ENCODE measurements at regions not wholly inside any gene's neighbourhood (a gene's known extent, or its start where the extent isn't known, plus 50 kb on each side); places are given as distances from the start of the nearest gene placed in this dataset.

DNA sequence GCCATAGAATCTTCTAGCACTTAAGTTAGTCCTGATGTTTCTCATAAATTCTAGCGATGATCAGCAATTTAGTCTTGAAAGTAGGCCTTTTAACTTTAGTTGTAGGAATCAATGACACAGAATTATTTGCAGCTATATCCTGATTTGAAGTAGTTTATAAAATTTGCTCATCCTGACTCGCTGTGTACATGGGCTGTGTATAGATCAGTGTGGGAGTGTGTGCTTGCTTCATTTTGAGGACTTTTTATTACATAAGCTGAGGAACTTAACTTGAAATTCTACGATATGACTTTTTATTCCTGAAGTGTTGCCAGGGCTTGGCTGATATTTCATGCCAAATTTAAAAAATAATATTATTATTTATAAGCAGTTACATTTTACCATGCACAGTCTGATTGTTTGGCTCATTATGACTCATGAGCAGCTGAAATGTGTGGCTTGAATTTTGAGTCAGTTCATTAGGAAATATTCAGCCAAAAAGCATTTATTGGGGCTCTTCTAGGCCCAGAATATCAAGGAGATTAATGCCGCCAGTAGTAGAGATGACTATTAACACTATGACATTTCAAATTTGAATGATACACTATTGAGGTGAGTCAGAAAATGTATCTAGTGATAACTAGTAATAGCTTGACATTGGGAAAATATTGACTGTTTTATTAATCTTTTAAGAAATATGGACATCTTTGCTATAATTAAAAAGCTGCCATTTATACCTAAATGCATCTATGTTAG lies 128.9 kb upstream of the LIMCH1 start:
- Mint-ChIP-seq H3K27me3 (ENCODE audit: low read depth) (no peaks in the 10 kb centered on the region), H3K4me3 (no peak overlapping the region), H3K4me1 (peaks cover 48% of the 10 kb centered on the region), H3K9me3 (no peaks in the 10 kb centered on the region), H3K36me3 (no peaks in the 10 kb centered on the region), H3K27ac (no peak overlapping the region)
- no peak for TF ChIP-seq CTCF (IDR thresholded peaks at IDR 0.05; ENCODE audit: unreplicated experiment)
- DNase-seq (ENCODE audit: low spot score in 2 of 2, unreplicated experiment in 2 of 2) = no peak

DNA sequence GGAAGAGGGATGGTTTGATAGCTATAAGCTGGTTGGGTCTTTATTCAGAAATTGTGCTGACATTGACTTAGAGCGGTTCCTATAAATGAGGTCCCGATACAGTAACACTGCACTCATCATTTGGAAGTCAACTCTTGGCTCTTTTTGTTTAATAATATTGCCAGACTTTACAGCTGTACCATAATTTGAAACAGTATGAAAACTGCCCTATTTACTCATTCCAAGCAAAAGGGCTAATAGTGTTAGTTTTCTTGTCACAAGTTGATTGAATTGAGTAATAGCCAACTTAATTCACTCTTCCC lies 128.4 kb upstream of the LIMCH1 start:
- Mint-ChIP-seq H3K9me3 (no peaks in the 10 kb centered on the region), H3K4me3 (no peak overlapping the region), H3K36me3 (no peaks in the 10 kb centered on the region), H3K27me3 (ENCODE audit: low read depth) (no peaks in the 10 kb centered on the region), H3K4me1 (peaks cover 53% of the 10 kb centered on the region), H3K27ac (no peak overlapping the region)
- DNase-seq (ENCODE audit: low spot score in 2 of 2, unreplicated experiment in 2 of 2) = no peak
- TF ChIP-seq CTCF (IDR thresholded peaks at IDR 0.05; ENCODE audit: unreplicated experiment) = no peak

DNA sequence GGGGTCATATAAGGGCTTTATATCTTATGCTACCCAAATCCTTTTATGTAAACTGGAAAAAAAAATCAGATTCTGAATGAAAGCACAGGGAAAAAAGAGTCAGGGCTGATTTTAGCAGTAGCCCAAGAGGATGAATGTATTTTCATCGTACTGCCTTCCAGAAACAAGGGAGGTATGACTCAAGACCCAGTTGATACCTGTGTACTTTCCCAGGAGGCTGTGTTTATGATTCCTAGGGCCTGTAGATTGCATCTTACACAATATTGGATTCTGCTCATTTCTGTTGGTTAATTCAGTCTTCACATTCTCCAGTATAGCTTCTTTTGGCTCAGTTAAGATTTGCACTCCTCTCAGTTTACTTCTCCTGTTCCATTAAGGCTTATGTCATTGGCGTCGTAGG lies 127.9 kb upstream of the LIMCH1 start:
- Mint-ChIP-seq H3K9me3 (no peaks in the 10 kb centered on the region), H3K36me3 (no peaks in the 10 kb centered on the region), H3K27me3 (ENCODE audit: low read depth) (no peaks in the 10 kb centered on the region), H3K4me3 (no peak overlapping the region), H3K4me1 (peaks cover 53% of the 10 kb centered on the region), H3K27ac (no peak overlapping the region)
- no peak for TF ChIP-seq CTCF (IDR thresholded peaks at IDR 0.05; ENCODE audit: unreplicated experiment)
- DNase-seq (ENCODE audit: low spot score in 2 of 2, unreplicated experiment in 2 of 2) = no peak

- H3K36me3 Mint-ChIP-seq = no peaks in the 10 kb centered on the region
- TF ChIP-seq CTCF (IDR thresholded peaks at IDR 0.05; ENCODE audit: unreplicated experiment) = no peak
- no peak for DNase-seq (ENCODE audit: low spot score in 2 of 2, unreplicated experiment in 2 of 2)
Measured at GRCh38 chr4:41413670-41414411, 124.1 kb upstream of the LIMCH1 start.

DNA sequence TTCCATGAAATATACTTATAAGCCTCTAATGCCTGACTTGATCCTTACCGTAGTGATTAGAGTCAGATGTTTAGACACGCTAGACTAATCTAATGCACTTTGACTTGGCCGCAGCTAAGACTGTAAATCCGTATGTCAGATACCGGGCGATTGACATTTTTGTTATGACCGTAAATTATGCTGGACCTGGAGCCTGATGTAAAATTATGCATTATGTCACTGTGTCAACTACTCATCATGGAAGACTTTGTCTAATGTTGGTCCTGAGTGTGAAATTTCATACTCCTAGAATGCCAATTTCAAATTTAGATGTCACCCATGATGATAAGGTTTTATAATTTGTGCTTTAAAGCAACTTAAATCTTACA lies 123.6 kb upstream of the LIMCH1 start:
- Mint-ChIP-seq H3K9me3 (no peaks in the 10 kb centered on the region), H3K27me3 (ENCODE audit: low read depth) (no peaks in the 10 kb centered on the region), H3K4me1 (peaks cover 40% of the 10 kb centered on the region), H3K4me3 (no peak overlapping the region), H3K36me3 (no peaks in the 10 kb centered on the region), H3K27ac (no peak overlapping the region)
- no peak for DNase-seq (ENCODE audit: low spot score in 2 of 2, unreplicated experiment in 2 of 2)
- no peak for TF ChIP-seq CTCF (IDR thresholded peaks at IDR 0.05; ENCODE audit: unreplicated experiment)

More at GRCh38 chr4:41413670-41414411, 124.1 kb upstream of the LIMCH1 start:
- Mint-ChIP-seq H3K4me1 (peaks cover 41% of the 10 kb centered on the region), H3K9me3 (no peaks in the 10 kb centered on the region), H3K4me3 (no peak overlapping the region), H3K27me3 (ENCODE audit: low read depth) (no peaks in the 10 kb centered on the region), H3K27ac (peak overlapping the region; percentile 10)

Measured in mesothelial cell of epicardium (in vitro differentiated cells).